ENCODE measurements at regions not wholly inside any gene's neighbourhood (a gene's known extent, or its start where the extent isn't known, plus 50 kb on each side); places are given as distances from the start of the nearest gene placed in this dataset.
"Not testable (repeated sequence)": the region's sequence is repeated elsewhere in the genome, so short reads cannot be mapped to it uniquely, and the experiment has no call there.

GRCh38 chr1:115534106-115534505, 107.7 kb upstream of the VANGL1 start:
- no peak for DNase-seq (ENCODE audit: low spot score)

DNA sequence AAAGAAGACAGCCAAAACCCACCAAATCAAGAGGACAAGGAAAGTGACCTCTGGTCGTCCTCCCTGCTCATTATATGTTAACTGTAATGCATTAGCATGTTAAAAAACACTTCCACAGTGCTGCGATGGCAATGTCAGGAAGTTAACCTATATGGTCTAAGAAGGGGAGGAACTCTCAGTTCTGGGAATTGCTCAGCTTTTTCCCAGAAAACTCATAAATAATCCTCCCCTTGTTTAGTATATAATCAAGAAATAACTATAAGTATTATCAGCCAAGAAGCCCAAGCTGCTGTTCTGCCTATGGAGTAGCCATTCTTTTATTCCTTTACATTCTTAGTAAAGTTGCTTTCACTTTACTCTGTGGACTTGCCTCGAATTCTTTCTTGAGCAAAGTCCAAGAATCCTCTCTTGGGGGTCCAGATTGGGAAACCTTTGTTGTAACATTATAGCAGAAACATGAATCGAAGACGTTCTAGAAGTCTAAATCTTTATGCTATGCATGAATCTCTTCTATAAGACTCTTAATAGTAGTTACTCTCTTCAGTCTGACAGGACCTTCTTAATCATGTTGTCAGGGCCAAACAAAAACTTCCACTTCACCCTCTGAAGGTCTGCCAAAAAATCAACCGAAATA, 110.0 kb upstream of the VANGL1 start:
- DNase-seq (ENCODE audit: low spot score): no peak

DNA sequence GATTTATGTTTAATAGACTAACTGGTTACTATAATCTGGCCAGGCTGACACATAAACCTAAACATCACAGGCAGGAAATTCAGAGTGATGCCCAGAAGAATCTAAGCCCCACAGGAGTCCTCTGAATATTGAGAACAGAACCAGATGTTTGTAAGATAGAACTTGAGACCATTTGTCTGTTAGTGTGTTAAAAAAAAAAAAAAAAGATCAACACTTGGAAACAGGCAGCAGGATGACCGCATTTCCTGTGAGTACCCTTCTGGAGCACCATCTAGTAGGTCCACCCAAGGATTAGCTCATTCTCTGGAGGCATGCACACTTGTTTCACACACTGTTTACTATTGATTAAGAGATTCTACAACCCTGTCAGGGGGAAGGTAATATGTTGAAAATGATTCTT, 111.4 kb upstream of the VANGL1 start:
- DNase-seq (ENCODE audit: low spot score): no peak

DNA sequence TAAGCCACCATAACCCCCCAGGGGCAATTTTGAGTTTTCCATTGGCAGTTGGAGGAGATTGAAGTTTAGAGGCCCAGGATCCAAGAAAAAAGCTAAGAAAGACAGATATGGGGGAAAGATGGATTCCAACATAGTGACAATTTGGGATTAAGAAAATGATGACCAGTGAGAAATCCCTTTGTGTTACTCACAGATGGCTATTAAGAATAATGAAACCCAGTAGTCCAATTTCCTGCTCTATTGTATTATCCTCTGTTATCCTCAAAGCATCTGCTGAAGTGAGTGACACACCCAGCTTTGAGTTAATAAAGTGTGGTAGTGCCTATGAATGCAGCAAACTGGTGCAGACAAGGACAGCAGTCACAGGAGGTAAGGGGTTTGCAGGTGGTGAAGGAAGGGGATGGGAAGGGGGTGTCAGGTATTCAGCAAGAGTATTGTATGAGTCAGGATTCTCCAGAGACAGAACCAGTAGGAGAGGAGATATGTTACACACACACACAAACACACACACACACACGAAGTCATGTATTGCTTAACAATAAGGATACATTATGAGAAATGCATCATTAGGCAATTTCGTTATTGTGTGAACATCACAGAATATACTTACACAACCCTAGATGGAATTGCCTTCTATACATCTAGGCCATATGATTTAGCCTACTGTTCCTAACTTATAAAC, 112.4 kb upstream of the VANGL1 start:
- DNase-seq (ENCODE audit: low spot score): no peak

- DNase-seq (ENCODE audit: low spot score): not testable (repeated sequence)
Observed at GRCh38 chr1:115528336-115528735, 113.4 kb upstream of the VANGL1 start.

DNA sequence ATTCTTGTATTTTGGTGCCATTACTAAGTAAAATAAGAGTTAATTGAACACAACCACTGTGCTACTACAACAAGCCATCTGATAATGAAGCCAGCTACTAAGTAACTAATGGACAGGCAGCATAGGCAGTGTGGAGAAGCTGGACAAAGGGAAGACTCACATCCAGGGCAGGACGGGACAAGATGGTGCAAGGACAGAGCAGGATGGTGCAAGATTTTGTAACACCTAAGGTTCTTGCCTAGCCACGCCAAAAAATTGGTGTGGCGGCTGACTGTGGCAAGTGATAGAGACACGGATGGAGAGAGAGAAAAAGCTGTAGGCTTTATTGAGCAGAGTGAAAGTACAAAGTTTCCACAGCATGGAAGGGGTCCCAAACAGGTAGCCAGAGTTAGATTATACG, 114.0 kb upstream of the VANGL1 start:
- DNase-seq (ENCODE audit: low spot score): no peak

- DNase-seq (ENCODE audit: low spot score): no peak
Observed at GRCh38 chr1:115526900-115527299, 114.9 kb upstream of the VANGL1 start.

DNA sequence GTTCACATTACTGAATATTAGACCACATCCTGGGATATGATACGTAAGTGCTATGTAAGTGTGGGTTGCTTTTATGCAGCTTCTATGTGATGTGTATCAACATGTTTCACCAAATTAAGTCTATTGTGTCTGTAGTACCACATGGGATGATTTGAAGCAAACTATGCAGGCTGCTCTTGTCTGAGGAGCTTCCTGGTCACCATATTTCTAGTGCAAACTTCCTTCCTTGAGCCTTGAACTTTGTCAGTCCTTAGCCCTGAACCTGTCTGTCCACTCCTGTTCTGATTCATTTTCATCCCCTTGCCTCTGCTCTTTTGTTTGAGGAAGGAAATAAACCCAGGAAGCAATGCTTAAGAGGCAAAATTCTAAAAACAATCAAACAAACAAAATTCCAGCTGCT, 117.5 kb upstream of the VANGL1 start:
- no peak for DNase-seq (ENCODE audit: low spot score)

DNA sequence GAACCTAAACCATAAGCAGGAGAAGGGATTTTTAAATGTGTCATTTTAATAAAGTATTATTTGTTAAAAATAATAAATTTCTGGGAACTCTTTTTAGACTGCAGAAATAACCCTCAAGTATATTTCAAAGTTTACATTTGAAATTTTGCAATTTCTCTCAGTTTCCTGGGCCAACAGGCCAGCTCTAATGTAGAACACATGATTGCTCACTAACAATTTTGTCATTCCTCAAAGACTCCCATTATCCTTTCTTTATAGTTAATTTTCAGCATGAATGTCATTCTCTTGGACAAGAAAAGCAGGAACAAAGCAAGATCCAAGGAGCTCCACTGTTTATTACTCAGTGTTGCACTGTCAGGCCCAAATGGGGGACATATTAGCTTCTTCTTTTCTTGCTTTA, 119.4 kb upstream of the VANGL1 start:
- no peak for DNase-seq (ENCODE audit: low spot score)

GRCh38 chr1:115515270-115515669, 126.5 kb upstream of the VANGL1 start:
- no peak for DNase-seq (ENCODE audit: low spot score)

- DNase-seq (ENCODE audit: low spot score): not testable (repeated sequence)
Observed at GRCh38 chr1:115510226-115510625, 131.5 kb upstream of the VANGL1 start.

- DNase-seq (ENCODE audit: low spot score): no peak
Observed at GRCh38 chr1:115507901-115508300, 133.9 kb upstream of the VANGL1 start.

GRCh38 chr1:115506924-115507589, 134.7 kb upstream of the VANGL1 start:
- DNase-seq (ENCODE audit: low spot score): no peak

GRCh38 chr1:115506518-115506917, 135.3 kb upstream of the VANGL1 start:
- no peak for DNase-seq (ENCODE audit: low spot score)

GRCh38 chr1:115505148-115505571, 136.6 kb upstream of the VANGL1 start:
- DNase-seq (ENCODE audit: low spot score): no peak

- not testable (repeated sequence) for DNase-seq (ENCODE audit: low spot score)
Observed at GRCh38 chr1:115502183-115502582, 139.6 kb upstream of the VANGL1 start.

- DNase-seq (ENCODE audit: low spot score): no peak
Observed at GRCh38 chr1:115501476-115501875, 140.3 kb upstream of the VANGL1 start.

GRCh38 chr1:115499253-115499652, 142.5 kb upstream of the VANGL1 start:
- DNase-seq (ENCODE audit: low spot score): no peak

GRCh38 chr1:115496904-115497527, 144.8 kb upstream of the VANGL1 start:
- no peak for DNase-seq (ENCODE audit: low spot score)

- no peak for DNase-seq (ENCODE audit: low spot score)
Observed at GRCh38 chr1:115495625-115496024, 146.1 kb upstream of the VANGL1 start.

- no peak for DNase-seq (ENCODE audit: low spot score)
Observed at GRCh38 chr1:115495111-115495510, 146.7 kb upstream of the VANGL1 start.

GRCh38 chr1:115493834-115494233, 147.9 kb upstream of the VANGL1 start:
- DNase-seq (ENCODE audit: low spot score): no peak

DNA sequence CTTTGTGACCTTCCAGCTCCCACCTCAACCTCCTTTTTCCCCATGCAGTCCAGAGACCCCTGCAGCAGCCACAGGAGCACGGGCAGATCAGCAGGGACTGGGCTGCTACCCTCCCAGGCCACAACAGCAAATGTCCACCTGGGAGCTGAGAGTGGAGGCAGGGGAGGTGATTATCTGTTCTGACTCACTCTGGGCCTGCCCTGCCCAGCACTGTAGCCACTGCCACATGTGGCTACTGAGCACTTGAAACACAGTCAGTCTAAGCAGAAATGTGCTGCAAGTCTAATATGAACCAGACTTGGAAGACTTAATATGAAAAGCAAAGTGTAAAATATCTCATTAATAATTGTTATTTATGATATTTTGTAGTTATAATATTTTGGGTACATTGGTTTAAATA, 148.9 kb upstream of the VANGL1 start:
- DNase-seq (ENCODE audit: low spot score): no peak
